ENCODE measurements at regions not wholly inside any gene's neighbourhood (a gene's known extent, or its start where the extent isn't known, plus 50 kb on each side); places are given as distances from the start of the nearest gene placed in this dataset.
A peak's percentile ranks its signal among the peaks of the same experiment; 100 is the strongest.
"Not testable (repeated sequence)": the region's sequence is repeated elsewhere in the genome, so short reads cannot be mapped to it uniquely, and the experiment has no call there.

GRCh38 chr6:74953708-74954107, 252.1 kb downstream of the COL12A1 start:
- DNase-seq: no peak

- DNase-seq: no peak
Observed at GRCh38 chr6:74946961-74947360, 258.9 kb downstream of the COL12A1 start.

DNA sequence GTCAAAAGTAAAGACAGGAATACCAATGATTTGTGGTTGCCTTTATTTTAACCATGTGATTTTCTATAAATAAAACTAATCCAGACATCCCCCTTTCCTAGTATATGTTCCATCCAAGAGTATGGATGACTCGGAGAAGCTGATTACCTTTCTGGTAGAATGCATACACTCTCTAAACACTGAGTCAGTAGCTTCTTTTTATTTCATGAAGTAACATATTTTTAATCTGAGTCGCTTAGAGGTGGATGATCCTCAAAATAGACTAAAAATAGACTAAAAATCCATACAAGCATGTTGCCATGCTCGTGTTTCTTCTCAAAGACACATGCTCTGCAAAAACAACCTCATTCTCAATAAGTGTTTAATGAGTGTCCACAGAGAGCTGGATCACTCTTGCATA, 263.7 kb downstream of the COL12A1 start:
- no peak for DNase-seq

GRCh38 chr6:74941424-74941823, 264.4 kb downstream of the COL12A1 start:
- no peak for DNase-seq

DNA sequence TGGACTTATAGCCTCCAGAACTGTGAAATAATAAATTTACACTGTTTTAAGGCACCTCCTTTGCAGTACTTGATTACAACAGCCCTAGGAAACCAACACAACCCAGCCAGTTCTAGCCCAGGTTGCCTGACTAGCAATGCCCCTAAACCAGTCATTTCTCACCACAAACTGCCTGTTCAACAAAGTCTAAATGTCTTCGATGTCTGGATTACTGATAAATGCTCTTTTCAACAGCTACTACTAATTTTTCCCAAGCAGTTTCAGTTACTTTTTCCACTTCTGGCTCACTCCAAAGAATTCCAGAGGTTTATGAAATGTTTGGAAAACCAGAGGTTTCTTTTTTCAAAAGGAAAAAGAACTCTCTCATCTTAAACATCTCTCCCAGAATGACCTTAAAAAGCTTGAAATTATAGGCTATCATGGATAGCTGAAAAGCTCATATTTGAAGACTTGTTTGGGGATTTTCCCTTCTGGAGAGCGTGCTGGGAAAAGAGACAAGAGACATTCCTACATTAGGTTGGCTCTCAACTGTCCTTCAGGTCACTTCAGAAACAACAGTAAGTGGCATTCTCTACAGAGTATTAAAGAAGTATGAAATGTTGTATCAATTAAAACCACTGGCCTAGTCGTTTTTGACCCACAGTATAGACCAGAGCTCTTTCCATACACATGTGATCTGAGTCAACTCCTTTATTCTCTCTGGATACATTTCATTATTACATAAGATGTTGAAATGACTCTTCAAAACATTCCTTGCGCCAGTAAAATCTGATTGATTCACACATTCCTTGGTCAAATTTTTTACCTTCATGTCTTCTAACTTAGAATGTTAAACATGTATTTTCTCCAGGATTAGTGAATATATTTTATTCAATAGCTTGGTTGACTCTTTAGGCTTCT, 265.9 kb downstream of the COL12A1 start:
- DNase-seq: no peak

- no peak for DNase-seq
Observed at GRCh38 chr6:74939151-74939708, 266.6 kb downstream of the COL12A1 start.

DNA sequence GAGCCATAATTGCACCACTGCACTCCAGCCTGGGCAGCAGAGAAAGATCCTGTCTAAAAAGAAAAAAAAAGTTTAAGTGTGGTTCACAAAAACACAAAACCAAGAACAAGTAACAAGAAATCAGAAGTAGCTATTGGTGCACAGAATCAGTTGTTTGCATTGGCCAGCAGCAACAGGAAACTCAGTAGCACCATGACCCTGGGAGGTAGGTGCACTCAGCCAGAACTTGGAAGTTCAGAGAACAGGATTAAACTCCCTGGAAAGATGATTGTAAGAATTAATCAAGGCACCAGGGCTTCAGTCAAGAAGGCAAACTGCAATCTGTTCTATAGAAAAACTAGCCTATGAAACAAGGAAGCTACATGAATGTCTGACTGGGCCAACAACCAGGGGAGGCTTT, 267.9 kb downstream of the COL12A1 start:
- DNase-seq: no peak

GRCh38 chr6:74936886-74937285, 269.0 kb downstream of the COL12A1 start:
- no peak for DNase-seq

DNA sequence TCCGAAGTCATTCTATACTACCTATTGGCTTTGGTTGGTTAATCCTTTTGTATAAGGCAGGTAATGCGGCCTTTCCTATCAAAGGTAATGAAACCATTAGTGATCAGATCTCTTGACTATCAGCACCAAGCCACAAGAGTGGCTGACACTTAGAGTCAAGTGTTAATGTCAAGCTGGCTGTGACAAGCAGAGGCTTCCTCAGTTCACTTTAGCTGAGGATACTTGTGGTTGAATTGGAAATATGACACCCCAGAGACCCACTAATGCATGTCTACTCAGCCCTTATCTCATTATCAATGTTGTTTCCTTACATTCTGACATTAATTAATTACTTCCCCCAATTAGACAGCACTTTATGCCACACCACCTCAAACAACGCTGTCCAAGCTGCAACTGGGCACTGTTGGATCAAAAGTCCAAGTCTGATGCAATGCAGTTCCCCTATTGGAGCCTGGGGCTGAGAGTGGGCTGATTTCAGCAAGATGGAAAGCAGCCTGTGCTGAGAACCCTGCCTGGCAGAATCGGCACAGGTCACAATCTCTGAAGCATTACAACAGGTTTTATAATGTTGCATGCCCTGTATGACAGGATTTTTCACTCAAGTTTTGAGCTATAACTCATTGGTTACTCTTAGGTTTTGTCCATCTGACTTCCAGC, 273.5 kb downstream of the COL12A1 start:
- no peak for DNase-seq

- no peak for DNase-seq
Observed at GRCh38 chr6:74931558-74931957, 274.3 kb downstream of the COL12A1 start.

DNA sequence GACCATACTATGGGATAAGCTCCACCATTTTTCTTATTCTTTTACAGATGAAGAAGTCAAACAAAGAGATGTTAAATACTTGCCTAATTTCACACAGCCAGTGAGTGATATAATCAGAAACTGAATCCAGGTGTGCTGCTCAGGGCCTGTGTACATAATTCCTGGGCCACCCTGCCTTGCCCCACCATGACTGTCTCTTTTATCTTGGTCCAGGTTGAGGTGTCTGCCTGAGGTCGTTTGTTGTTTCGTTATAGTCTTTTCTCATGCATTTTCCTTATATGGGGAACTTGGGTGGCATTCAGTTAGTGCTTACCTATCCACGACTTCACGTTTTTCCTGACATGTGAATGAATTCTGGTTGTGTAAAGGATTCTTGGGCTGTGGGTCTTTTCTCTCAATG, 277.6 kb downstream of the COL12A1 start:
- DNase-seq: no peak

DNA sequence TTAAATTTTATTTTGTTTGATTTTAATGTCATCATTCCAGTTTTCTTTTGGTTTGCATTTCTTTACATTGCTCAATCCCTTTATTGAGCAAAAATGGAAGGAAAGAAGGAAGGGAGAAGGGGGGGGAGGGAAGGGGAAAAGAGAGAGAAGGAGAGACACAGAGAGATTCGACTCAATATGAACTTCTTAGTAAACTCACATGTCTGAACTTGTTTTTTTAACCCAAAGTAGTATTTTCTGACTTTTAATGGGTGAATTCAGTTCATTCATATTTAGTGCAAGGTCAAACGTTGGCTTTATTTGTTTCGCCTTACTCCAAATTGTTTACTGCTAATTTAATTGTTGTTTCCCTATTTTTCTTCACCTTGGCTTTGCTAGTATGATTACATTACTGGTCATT, 278.6 kb downstream of the COL12A1 start:
- DNase-seq: no peak

GRCh38 chr6:74925683-74926082, 280.2 kb downstream of the COL12A1 start:
- DNase-seq: peak; percentile 28 to 50 (median 36)

- DNase-seq: no peak
Observed at GRCh38 chr6:74914888-74915287, 291.0 kb downstream of the COL12A1 start.

GRCh38 chr6:74912234-74912633, 293.6 kb downstream of the COL12A1 start:
- DNase-seq: no peak

GRCh38 chr6:74902846-74903245, 303.0 kb downstream of the COL12A1 start:
- no peak for DNase-seq

DNA sequence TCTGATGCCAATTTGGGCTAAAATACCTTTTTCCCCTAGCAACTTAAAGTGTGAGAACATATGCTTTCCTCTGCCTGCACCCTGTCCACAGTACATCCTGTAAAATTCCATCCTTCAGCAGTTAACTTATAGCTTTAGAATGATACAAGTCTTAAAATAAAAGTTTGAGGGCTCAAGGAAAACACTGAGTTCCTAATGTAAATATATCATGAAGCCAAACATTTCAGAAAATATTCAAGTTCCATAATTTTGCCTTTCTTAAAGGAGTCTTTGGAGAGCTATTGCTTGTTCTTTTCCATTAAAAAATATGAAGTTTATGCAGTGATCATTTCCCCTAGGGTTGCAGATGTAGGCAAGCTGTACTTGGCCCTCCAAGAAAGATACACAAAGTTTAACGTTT, 303.8 kb downstream of the COL12A1 start:
- DNase-seq: no peak

- DNase-seq: no peak
Observed at GRCh38 chr6:74901576-74901975, 304.3 kb downstream of the COL12A1 start.

GRCh38 chr6:74899416-74899815, 306.4 kb downstream of the COL12A1 start:
- DNase-seq: no peak

DNA sequence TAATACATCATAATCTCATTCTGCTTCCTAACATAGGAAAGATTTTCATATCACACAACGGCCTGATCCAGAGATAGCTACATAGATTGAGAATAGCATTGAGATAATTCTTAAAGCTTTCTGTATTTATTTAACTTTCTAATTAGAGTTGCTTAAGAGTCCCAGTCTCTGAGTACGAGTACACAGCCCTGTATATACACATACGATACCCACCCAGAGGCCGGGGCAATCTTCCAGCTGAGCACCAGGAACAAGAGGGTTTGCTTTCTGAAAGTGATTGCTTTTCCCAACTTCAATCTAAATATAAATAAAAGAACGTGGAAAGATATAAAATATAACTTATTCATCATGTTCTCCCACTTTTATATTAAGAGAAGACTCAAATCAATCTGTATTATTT, 313.8 kb downstream of the COL12A1 start:
- no peak for DNase-seq

- DNase-seq: no peak
Observed at GRCh38 chr6:74891349-74891831, 314.5 kb downstream of the COL12A1 start.

DNA sequence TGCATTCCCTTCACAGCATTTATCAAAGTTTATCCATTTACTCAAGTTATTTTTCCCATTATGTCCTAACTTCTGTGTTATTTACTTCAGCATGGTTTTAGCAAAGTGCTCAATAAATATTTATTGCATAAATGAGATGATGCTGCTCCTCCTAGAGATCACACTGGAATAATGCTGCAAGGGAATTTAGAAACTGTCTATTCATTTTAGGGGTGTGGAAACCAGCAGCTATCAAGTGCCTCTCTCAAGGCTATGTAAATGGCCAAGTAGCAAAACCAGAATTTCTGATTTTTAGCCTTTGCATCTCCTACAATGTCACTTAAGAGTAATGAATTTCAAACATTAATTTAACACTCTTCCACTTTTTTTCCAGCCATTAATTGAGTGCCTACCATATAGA, 316.2 kb downstream of the COL12A1 start:
- DNase-seq: no peak

- DNase-seq: not testable (repeated sequence)
Observed at GRCh38 chr6:74888741-74889140, 317.1 kb downstream of the COL12A1 start.

GRCh38 chr6:74879976-74880375, 325.9 kb downstream of the COL12A1 start:
- no peak for DNase-seq

All from suppressor macrophage treated with lipopolysaccharide for 1 hour (primary cell).